Activated T-helper 1 cell treated with anti-CD3 and anti-CD28 coated beads, Interleukin-12 subunit alpha, Interleukin-12 subunit beta, Interleukin-2, Interleukin-4 antibody, amounts not matched to agents 30 ng/mL and 10 ng/mL and 1 ng/mL, durations not matched to agents 14 hours and 24 hours and 36 hours (primary cell): ENCODE measurements at regions not wholly inside any gene's neighbourhood (a gene's known extent, or its start where the extent isn't known, plus 50 kb on each side); places are given as distances from the start of the nearest gene placed in this dataset.
"Not testable (repeated sequence)": the region's sequence is repeated elsewhere in the genome, so short reads cannot be mapped to it uniquely, and the experiment has no call there.

ENCODE experiments used
- DNase-seq: peaks from one replicate; pipeline ENCODE4 v3.0.0; 2021; ENCODE audit warnings: low spot score
- H3K27ac Mint-ChIP-seq: one replicate; pipeline ENCODE4 v1.8.0; 2021; ENCODE audit warnings: mild to moderate bottlenecking, mixed read lengths
- H3K27me3 Mint-ChIP-seq: one replicate; pipeline ENCODE4 v1.8.0; 2022; ENCODE audit warnings: mild to moderate bottlenecking, moderate library complexity, mixed read lengths; ENCODE audit not compliant: insufficient read depth
- H3K36me3 Mint-ChIP-seq: one replicate; pipeline ENCODE4 v1.8.0; 2021; ENCODE audit warnings: low read depth, mixed read lengths
- H3K4me1 Mint-ChIP-seq: one replicate; pipeline ENCODE4 v1.8.0; 2021; ENCODE audit warnings: low read depth, mixed read lengths
- H3K4me3 Mint-ChIP-seq: one replicate; pipeline ENCODE4 v1.8.0; 2021; ENCODE audit warnings: mild to moderate bottlenecking, moderate library complexity, mixed read lengths
- H3K9me3 Mint-ChIP-seq: one replicate; pipeline ENCODE4 v1.8.0; 2021; ENCODE audit warnings: mixed read lengths
- intact Hi-C: fragments of 100-400 bp; cut with micrococcal nuclease; formaldehyde crosslinking; loops from one replicate; pipeline ENCODE4 v1.15.1; 2024

- Mint-ChIP-seq H3K27ac (no peak overlapping the region), H3K27me3 (no peaks in the 10 kb centered on the region), H3K36me3 (no peaks in the 10 kb centered on the region), H3K4me1 (no peaks in the 10 kb centered on the region), H3K9me3 (no peaks in the 10 kb centered on the region), H3K4me3 (no peak overlapping the region)
- DNase-seq: no peak
- intact Hi-C loops: no loop called here
These were observed 633.7 kb downstream of the MECOM start for GRCh38 chr3:169029674-169030285.

- intact Hi-C loops: no loop called here
- Mint-ChIP-seq H3K9me3 (no peaks in the 10 kb centered on the region), H3K27me3 (no peaks in the 10 kb centered on the region), H3K4me3 (no peak overlapping the region), H3K4me1 (no peaks in the 10 kb centered on the region), H3K27ac (no peak overlapping the region), H3K36me3 (no peaks in the 10 kb centered on the region)
- no peak for DNase-seq
These were observed 634.8 kb downstream of the MECOM start for GRCh38 chr3:169028716-169029115.

DNA sequence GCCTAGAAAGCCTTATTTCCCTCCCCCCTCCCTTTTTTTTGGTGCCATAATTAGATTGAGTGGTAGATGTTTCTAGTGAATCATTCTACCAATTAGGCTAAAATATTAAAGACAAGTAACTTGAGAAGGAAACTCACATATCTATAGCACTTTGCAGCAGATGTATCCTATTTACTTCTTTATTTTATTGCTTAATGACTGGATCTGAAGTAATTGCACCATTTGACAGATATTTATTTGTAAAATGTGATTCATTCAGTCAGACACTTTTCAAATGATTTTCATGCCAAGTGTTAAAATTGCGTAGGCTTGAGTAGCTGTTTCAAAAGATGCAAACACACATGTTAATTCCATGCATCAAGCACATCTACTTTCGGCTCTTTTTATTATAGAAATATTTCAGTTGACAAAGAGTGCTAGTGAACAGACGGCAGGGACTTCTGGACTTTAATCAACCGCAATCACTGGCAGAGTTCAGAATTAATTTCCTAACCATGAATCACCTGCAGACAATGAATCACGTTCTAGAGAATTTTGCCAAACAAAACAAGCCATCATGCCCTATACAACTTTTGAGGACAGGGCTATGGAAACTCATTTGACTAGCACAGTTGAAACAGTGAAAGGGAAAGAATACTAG, 636.8 kb downstream of the MECOM start:
- Mint-ChIP-seq H3K27me3 (no peaks in the 10 kb centered on the region), H3K4me1 (no peaks in the 10 kb centered on the region), H3K9me3 (no peaks in the 10 kb centered on the region), H3K27ac (no peak overlapping the region), H3K36me3 (no peaks in the 10 kb centered on the region), H3K4me3 (no peak overlapping the region)
- DNase-seq: no peak
- intact Hi-C loops: no loop called here

DNA sequence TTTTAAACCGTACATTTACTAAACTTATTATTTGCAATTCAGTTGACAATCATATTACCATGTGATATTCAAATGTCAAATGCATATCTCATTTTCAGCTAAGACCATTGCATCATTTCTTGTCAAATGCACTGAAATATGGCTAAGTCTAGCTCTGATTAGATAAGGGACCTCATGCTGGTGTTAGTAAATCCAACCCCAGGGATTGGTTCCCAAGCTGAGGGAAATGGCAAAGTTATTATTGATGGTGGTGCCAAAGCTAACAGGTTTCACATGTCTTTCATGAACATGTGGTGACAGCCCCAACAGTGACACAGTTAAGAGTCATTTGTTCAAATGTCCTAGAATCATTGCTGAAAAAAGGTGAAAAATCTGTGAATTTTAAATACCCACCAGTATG, 641.1 kb downstream of the MECOM start:
- Mint-ChIP-seq H3K27me3 (no peaks in the 10 kb centered on the region), H3K36me3 (no peaks in the 10 kb centered on the region), H3K4me1 (no peaks in the 10 kb centered on the region), H3K9me3 (no peaks in the 10 kb centered on the region), H3K4me3 (no peak overlapping the region), H3K27ac (no peak overlapping the region)
- intact Hi-C loops: no loop called here
- DNase-seq: no peak

DNA sequence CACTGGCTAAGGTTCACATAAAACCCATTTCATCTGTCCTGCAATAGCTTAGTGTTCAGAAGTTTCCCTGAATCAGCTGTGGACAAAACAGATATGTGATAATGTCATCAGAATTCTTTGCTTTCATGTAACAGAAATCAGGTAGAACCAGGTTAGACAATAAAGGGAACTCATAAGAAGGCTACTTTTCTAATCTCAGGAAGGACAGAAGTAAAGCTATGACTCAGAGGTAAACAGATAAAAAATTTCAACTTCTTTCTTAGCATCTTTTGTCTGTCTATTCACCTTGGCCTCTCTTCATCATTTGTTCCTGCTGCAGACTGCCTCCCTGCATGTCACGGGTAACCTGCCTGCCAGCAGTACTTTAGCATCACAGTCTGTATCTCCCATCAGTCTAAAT, 643.1 kb downstream of the MECOM start:
- Mint-ChIP-seq H3K27ac (no peak overlapping the region), H3K36me3 (no peaks in the 10 kb centered on the region), H3K27me3 (no peaks in the 10 kb centered on the region), H3K9me3 (no peaks in the 10 kb centered on the region), H3K4me3 (no peak overlapping the region), H3K4me1 (no peaks in the 10 kb centered on the region)
- intact Hi-C loops: no loop called here
- no peak for DNase-seq

- Mint-ChIP-seq H3K4me1 (no peaks in the 10 kb centered on the region), H3K4me3 (no peak overlapping the region), H3K9me3 (no peaks in the 10 kb centered on the region), H3K27me3 (no peaks in the 10 kb centered on the region), H3K36me3 (no peaks in the 10 kb centered on the region), H3K27ac (no peak overlapping the region)
- DNase-seq: no peak
- intact Hi-C loops: no loop called here
These were observed 654.1 kb downstream of the MECOM start for GRCh38 chr3:169009453-169009852.

- H3K9me3 Mint-ChIP-seq: no peaks in the 10 kb centered on the region
- H3K4me1 Mint-ChIP-seq: no peaks in the 10 kb centered on the region
- H3K27ac Mint-ChIP-seq: no peak overlapping the region
- H3K27me3 Mint-ChIP-seq: no peaks in the 10 kb centered on the region
- intact Hi-C loops: no loop called here
- H3K4me3 Mint-ChIP-seq: no peak overlapping the region
- H3K36me3 Mint-ChIP-seq: no peaks in the 10 kb centered on the region
- no peak for DNase-seq
These were observed 654.6 kb downstream of the MECOM start for GRCh38 chr3:169008776-169009358.

DNA sequence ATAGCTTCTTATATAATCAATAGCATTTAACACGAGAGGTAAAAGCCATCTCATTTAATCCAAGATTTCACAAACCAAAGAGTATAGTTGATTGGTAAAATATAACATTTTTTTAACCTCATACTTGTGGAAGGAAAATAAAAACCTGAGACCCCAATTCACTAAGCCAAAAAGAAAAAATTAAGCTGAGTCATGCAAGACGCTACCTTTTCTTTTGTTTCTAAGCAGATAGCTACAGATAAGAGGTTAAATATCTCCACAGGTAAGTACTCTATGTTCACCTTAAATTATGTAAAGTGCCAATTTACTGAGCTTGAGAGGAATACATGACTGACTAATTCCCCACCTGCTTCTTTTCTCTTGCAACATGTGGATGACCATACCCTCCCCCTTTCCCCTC, 656.4 kb downstream of the MECOM start:
- no peak overlapping the region for H3K27ac Mint-ChIP-seq
- no peaks in the 10 kb centered on the region for H3K36me3 Mint-ChIP-seq
- no peak overlapping the region for H3K4me3 Mint-ChIP-seq
- no peaks in the 10 kb centered on the region for H3K4me1 Mint-ChIP-seq
- no peak for DNase-seq
- no peaks in the 10 kb centered on the region for H3K27me3 Mint-ChIP-seq
- intact Hi-C loops: no loop called here
- no peaks in the 10 kb centered on the region for H3K9me3 Mint-ChIP-seq

GRCh38 chr3:169006398-169006797, 657.1 kb downstream of the MECOM start:
- H3K4me3 Mint-ChIP-seq, DNase-seq, H3K36me3 Mint-ChIP-seq, intact Hi-C loops, H3K4me1 Mint-ChIP-seq, H3K9me3 Mint-ChIP-seq, H3K27me3 Mint-ChIP-seq, H3K27ac Mint-ChIP-seq: not testable (repeated sequence)

- H3K4me1 Mint-ChIP-seq: no peaks in the 10 kb centered on the region
- no peak overlapping the region for H3K27ac Mint-ChIP-seq
- H3K9me3 Mint-ChIP-seq: no peaks in the 10 kb centered on the region
- no peak overlapping the region for H3K4me3 Mint-ChIP-seq
- intact Hi-C loops: no loop called here
- DNase-seq: no peak
- no peaks in the 10 kb centered on the region for H3K27me3 Mint-ChIP-seq
- no peaks in the 10 kb centered on the region for H3K36me3 Mint-ChIP-seq
These were observed 660.8 kb downstream of the MECOM start for GRCh38 chr3:169002689-169003088.

- Mint-ChIP-seq H3K9me3 (no peaks in the 10 kb centered on the region), H3K4me3 (no peak overlapping the region), H3K4me1 (no peaks in the 10 kb centered on the region), H3K27ac (no peak overlapping the region), H3K36me3 (no peaks in the 10 kb centered on the region), H3K27me3 (no peaks in the 10 kb centered on the region)
- intact Hi-C loops: no loop called here
- no peak for DNase-seq
These were observed 664.7 kb downstream of the MECOM start for GRCh38 chr3:168998792-168999191.

DNA sequence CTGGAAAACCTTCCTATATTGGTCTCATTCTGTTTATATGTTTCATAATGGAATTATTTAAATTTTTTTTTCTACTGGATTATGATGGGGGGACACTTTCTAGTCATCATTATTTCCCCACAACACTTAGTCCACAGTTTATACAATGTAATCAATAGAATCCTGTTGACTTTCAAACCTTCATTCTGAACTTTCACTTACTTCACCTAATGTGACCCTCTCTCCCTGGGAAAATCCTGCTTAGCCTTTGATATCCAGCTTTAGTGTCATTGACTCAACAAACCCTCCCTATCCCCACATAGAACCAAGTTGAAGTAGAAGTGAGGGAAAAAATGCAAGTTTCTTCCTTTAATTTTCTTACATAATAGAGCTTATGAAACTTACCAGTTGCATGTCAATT, 666.0 kb downstream of the MECOM start:
- Mint-ChIP-seq H3K4me1 (no peaks in the 10 kb centered on the region), H3K9me3 (no peaks in the 10 kb centered on the region), H3K27ac (no peak overlapping the region), H3K4me3 (no peak overlapping the region), H3K36me3 (no peaks in the 10 kb centered on the region), H3K27me3 (no peaks in the 10 kb centered on the region)
- intact Hi-C loops: no loop called here
- no peak for DNase-seq

GRCh38 chr3:168996622-168997021, 666.9 kb downstream of the MECOM start:
- no peak overlapping the region for H3K27ac Mint-ChIP-seq

More at GRCh38 chr3:168996622-168997021, 666.9 kb downstream of the MECOM start:
- H3K4me3 Mint-ChIP-seq: no peak overlapping the region
- intact Hi-C loops: no loop called here
- H3K4me1 Mint-ChIP-seq: no peaks in the 10 kb centered on the region
- H3K27me3 Mint-ChIP-seq: no peaks in the 10 kb centered on the region
- H3K9me3 Mint-ChIP-seq: no peaks in the 10 kb centered on the region
- no peak for DNase-seq
- H3K36me3 Mint-ChIP-seq: no peaks in the 10 kb centered on the region
